ENCODE measurements at regions not wholly inside any gene's neighbourhood (a gene's known extent, or its start where the extent isn't known, plus 50 kb on each side); places are given as distances from the start of the nearest gene placed in this dataset.
"Not testable (repeated sequence)": the region's sequence is repeated elsewhere in the genome, so short reads cannot be mapped to it uniquely, and the experiment has no call there.

DNA sequence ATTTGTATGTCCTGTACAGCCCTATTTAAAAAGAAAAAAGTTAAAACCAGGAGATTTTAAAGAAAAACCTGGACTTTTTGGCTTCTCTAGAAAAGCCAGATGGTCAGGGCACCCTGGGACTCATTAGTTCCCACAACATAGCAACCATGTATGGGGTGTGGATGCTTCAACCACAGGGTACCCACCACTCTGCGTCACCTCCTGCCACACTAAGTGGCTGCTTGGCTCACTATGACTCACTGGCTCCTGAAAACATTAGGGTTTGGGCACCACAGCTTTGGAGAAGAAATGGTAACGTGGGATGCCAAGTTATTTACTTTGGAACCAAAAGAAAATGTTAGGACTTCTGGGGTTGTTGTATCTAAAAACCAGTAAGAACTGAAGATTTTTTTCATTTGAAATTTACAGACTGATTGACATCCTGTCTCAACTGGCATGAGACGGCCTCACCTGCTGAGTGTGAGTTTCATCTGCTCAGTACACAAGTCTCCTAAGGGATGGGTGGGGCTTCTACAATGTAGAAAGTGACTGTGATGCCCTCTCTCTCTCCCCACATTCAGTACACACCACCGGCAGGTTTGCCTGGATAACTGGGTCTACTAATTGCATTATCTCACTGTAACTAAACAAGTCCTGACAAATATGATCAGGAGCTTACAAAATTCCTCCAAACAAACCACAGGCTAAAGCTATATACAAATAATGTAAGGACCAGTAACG, 103.9 kb downstream of the ESM1 start:
- no peaks in the 10 kb centered on the region for H3K9me3 ChIP-seq (ENCODE audit: control insufficient read depth, low read length)
- H3K9ac ChIP-seq (ENCODE audit: low read length), result no peak overlapping the region
- H3K36me3 ChIP-seq (ENCODE audit: control insufficient read depth, insufficient read depth, low read length), result no peaks in the 10 kb centered on the region
- peaks cover 25% of the 10 kb centered on the region for H3K27me3 ChIP-seq (ENCODE audit: control insufficient read depth, insufficient read depth, low read length)
- H3K4me1 ChIP-seq (ENCODE audit: control insufficient read depth, insufficient read depth, low read length), result peaks cover 8% of the 10 kb centered on the region
- no peak overlapping the region for H3K4me3 ChIP-seq (ENCODE audit: low read length)

DNA sequence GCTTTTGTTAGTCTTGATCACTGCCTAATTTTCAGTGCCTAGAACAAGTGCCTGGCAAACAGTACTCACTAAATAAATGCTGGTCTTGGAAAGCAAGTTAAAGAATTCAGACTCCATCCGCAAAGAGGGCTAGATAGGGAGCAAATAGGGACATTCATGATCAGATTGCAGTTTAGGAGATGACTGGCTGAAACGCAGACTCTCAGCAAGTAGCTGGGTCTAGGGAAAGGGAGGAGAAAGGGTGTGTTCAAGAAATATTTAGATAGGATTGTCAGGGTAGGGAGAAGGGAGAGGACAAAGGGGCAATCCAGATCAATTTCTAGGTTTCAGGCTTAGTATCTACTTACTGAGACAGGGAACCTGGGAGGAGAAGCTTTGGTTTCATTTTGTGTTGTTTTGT, 108.4 kb downstream of the ESM1 start:
- peaks cover 21% of the 10 kb centered on the region for H3K4me1 ChIP-seq (ENCODE audit: control insufficient read depth, insufficient read depth, low read length)
- no peaks in the 10 kb centered on the region for H3K27me3 ChIP-seq (ENCODE audit: control insufficient read depth, insufficient read depth, low read length)
- H3K9ac ChIP-seq (ENCODE audit: low read length), result no peak overlapping the region
- H3K4me3 ChIP-seq (ENCODE audit: low read length), result no peak overlapping the region
- no peaks in the 10 kb centered on the region for H3K9me3 ChIP-seq (ENCODE audit: control insufficient read depth, low read length)
- no peaks in the 10 kb centered on the region for H3K36me3 ChIP-seq (ENCODE audit: control insufficient read depth, insufficient read depth, low read length)

- H3K4me1 ChIP-seq (ENCODE audit: control insufficient read depth, insufficient read depth, low read length), result peaks cover 21% of the 10 kb centered on the region
- no peaks in the 10 kb centered on the region for H3K36me3 ChIP-seq (ENCODE audit: control insufficient read depth, insufficient read depth, low read length)
- no peak overlapping the region for H3K9ac ChIP-seq (ENCODE audit: low read length)
- H3K9me3 ChIP-seq (ENCODE audit: control insufficient read depth, low read length), result no peaks in the 10 kb centered on the region
- no peak overlapping the region for H3K4me3 ChIP-seq (ENCODE audit: low read length)
- H3K27me3 ChIP-seq (ENCODE audit: control insufficient read depth, insufficient read depth, low read length), result no peaks in the 10 kb centered on the region
Observed at GRCh38 chr5:54876556-54876955, 108.8 kb downstream of the ESM1 start.

DNA sequence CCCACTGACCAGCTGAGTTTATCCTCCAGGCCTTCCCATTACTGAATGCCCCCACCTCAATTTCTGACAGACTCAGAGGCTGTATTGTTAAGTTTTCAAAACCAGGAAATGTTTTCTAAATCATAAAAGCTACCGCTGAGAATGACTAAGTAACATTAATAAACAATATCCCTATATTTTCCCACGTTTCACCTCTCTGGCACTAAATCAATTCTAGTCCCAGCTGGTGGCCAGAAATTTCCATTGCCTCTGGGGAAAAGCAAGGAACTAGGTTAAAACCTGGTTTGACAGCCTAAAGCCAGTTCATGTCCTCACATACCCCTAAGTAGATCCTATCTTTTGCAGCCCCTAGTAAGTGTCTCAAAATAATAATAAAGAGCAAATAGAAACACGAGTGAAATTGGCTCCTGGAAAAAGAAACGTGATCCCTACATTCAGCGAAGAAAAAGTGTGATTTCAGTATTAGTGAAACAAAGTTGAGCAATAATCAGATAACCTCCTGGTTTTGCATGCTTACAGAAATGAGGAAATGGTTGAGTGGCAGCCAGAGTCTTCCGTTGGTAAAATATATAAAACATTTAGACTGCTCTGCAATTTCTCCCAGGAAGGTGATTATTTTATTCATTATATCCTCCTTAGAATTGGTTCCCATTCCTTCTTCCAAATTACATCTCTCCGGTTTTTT, 110.9 kb downstream of the ESM1 start:
- H3K9ac ChIP-seq (ENCODE audit: low read length), result no peak overlapping the region
- no peaks in the 10 kb centered on the region for H3K36me3 ChIP-seq (ENCODE audit: control insufficient read depth, insufficient read depth, low read length)
- H3K4me3 ChIP-seq (ENCODE audit: low read length), result no peak overlapping the region
- H3K9me3 ChIP-seq (ENCODE audit: control insufficient read depth, low read length), result no peaks in the 10 kb centered on the region
- peaks cover 21% of the 10 kb centered on the region for H3K4me1 ChIP-seq (ENCODE audit: control insufficient read depth, insufficient read depth, low read length)
- H3K27me3 ChIP-seq (ENCODE audit: control insufficient read depth, insufficient read depth, low read length), result no peaks in the 10 kb centered on the region

DNA sequence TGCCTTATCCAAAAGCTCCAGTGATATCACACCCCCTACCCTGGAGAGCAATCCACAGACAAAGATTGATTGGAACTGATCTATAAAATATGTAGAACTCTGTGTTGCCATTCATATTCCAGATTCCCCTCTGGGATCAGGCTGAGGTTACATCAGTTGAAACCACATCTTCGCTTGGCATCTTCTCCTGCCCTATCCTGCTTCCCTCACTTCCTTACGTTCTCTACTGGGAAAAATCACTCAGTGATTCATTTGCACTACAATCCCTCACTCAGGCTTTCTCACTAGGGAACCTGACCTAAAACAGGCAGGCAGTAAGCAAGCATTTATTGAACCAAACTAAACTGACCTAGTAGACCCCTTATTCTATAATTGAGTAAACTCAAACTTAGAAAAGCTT, 111.7 kb downstream of the ESM1 start:
- H3K9me3 ChIP-seq (ENCODE audit: control insufficient read depth, low read length), result no peaks in the 10 kb centered on the region
- H3K9ac ChIP-seq (ENCODE audit: low read length), result no peak overlapping the region
- H3K36me3 ChIP-seq (ENCODE audit: control insufficient read depth, insufficient read depth, low read length), result no peaks in the 10 kb centered on the region
- no peaks in the 10 kb centered on the region for H3K27me3 ChIP-seq (ENCODE audit: control insufficient read depth, insufficient read depth, low read length)
- H3K4me1 ChIP-seq (ENCODE audit: control insufficient read depth, insufficient read depth, low read length), result peaks cover 21% of the 10 kb centered on the region
- no peak overlapping the region for H3K4me3 ChIP-seq (ENCODE audit: low read length)

- Histone ChIP-seq H3K36me3 (ENCODE audit: control insufficient read depth, insufficient read depth, low read length) (no peaks in the 10 kb centered on the region), H3K4me1 (ENCODE audit: control insufficient read depth, insufficient read depth, low read length) (peaks cover 21% of the 10 kb centered on the region), H3K4me3 (ENCODE audit: low read length) (no peak overlapping the region), H3K27me3 (ENCODE audit: control insufficient read depth, insufficient read depth, low read length) (no peaks in the 10 kb centered on the region), H3K9me3 (ENCODE audit: control insufficient read depth, low read length) (no peaks in the 10 kb centered on the region), H3K9ac (ENCODE audit: low read length) (no peak overlapping the region)
Observed at GRCh38 chr5:54872810-54873209, 112.6 kb downstream of the ESM1 start.

DNA sequence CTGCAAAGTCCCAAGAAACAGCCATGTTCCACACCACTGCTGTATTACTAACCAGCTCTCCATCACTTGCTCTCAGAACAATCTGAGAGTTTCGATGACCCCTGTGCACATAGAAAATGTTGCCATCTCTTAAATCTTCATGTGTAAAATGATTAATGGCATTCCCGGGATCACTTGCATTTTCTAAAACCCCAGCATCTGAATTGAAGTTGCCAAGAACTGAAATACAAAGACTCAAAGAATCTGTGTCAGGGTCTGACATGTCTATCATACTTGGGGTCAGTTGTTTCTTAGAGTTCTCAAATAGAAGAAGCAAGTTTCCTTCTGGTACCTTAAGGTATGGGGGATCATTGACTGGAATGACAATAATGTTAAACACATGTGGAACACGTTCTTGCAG, 115.1 kb downstream of the ESM1 start:
- Histone ChIP-seq H3K9ac (ENCODE audit: low read length) (no peak overlapping the region), H3K27me3 (ENCODE audit: control insufficient read depth, insufficient read depth, low read length) (no peaks in the 10 kb centered on the region), H3K9me3 (ENCODE audit: control insufficient read depth, low read length) (no peaks in the 10 kb centered on the region), H3K36me3 (ENCODE audit: control insufficient read depth, insufficient read depth, low read length) (no peaks in the 10 kb centered on the region), H3K4me3 (ENCODE audit: low read length) (no peak overlapping the region), H3K4me1 (ENCODE audit: control insufficient read depth, insufficient read depth, low read length) (peaks cover 11% of the 10 kb centered on the region)

GRCh38 chr5:54869691-54870090, 115.7 kb downstream of the ESM1 start:
- Histone ChIP-seq H3K36me3 (ENCODE audit: control insufficient read depth, insufficient read depth, low read length) (no peaks in the 10 kb centered on the region), H3K9me3 (ENCODE audit: control insufficient read depth, low read length) (no peaks in the 10 kb centered on the region), H3K4me3 (ENCODE audit: low read length) (no peak overlapping the region), H3K9ac (ENCODE audit: low read length) (no peak overlapping the region), H3K27me3 (ENCODE audit: control insufficient read depth, insufficient read depth, low read length) (no peaks in the 10 kb centered on the region), H3K4me1 (ENCODE audit: control insufficient read depth, insufficient read depth, low read length) (peaks cover 6% of the 10 kb centered on the region)

GRCh38 chr5:54868511-54869483, 116.6 kb downstream of the ESM1 start:
- H3K9me3 ChIP-seq (ENCODE audit: control insufficient read depth, low read length), result no peaks in the 10 kb centered on the region
- no peak overlapping the region for H3K9ac ChIP-seq (ENCODE audit: low read length)
- H3K4me1 ChIP-seq (ENCODE audit: control insufficient read depth, insufficient read depth, low read length), result no peaks in the 10 kb centered on the region
- H3K36me3 ChIP-seq (ENCODE audit: control insufficient read depth, insufficient read depth, low read length), result no peaks in the 10 kb centered on the region
- no peaks in the 10 kb centered on the region for H3K27me3 ChIP-seq (ENCODE audit: control insufficient read depth, insufficient read depth, low read length)
- no peak overlapping the region for H3K4me3 ChIP-seq (ENCODE audit: low read length)

GRCh38 chr5:54867310-54867944, 118.0 kb downstream of the ESM1 start:
- H3K4me3 ChIP-seq (ENCODE audit: low read length), result no peak overlapping the region
- H3K9ac ChIP-seq (ENCODE audit: low read length), result no peak overlapping the region
- H3K36me3 ChIP-seq (ENCODE audit: control insufficient read depth, insufficient read depth, low read length), result no peaks in the 10 kb centered on the region
- H3K27me3 ChIP-seq (ENCODE audit: control insufficient read depth, insufficient read depth, low read length), result no peaks in the 10 kb centered on the region
- no peaks in the 10 kb centered on the region for H3K9me3 ChIP-seq (ENCODE audit: control insufficient read depth, low read length)
- H3K4me1 ChIP-seq (ENCODE audit: control insufficient read depth, insufficient read depth, low read length), result no peaks in the 10 kb centered on the region

DNA sequence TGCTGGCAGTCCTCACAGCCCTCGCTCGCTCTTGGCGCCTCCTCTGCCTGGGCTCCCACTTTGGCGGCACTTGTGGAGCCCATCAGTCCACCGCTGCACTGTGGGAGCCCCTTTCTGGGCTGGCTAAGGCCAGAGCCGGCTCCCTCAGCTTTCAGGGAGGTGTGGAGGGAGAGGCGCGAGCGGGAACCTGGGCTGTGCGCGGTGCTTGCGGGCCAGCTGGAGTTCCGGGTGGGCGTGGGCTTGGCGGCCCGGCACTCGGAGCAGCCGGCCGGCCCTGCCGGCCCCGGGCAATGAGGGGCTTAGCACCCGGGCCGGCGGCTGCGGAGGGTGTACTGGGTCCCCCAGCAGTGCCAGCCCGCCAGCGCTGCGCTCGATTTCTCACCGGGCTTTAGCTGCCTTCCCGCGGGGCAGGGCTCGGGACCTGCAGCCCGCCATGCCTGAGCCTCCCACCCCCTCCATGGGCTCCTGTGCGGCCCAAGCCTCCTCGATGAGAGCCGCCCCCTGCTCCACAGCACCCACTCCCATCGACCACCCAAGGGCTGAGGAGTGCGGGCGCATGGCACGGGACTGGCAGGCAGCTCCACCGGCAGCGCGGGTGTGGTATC, 120.4 kb downstream of the ESM1 start:
- not testable (repeated sequence) for H3K9me3 ChIP-seq (ENCODE audit: control insufficient read depth, low read length); H3K27me3 ChIP-seq (ENCODE audit: control insufficient read depth, insufficient read depth, low read length); H3K4me3 ChIP-seq (ENCODE audit: low read length); H3K36me3 ChIP-seq (ENCODE audit: control insufficient read depth, insufficient read depth, low read length); H3K9ac ChIP-seq (ENCODE audit: low read length); H3K4me1 ChIP-seq (ENCODE audit: control insufficient read depth, insufficient read depth, low read length)
